ENCODE measurements at regions not wholly inside any gene's neighbourhood (a gene's known extent, or its start where the extent isn't known, plus 50 kb on each side); places are given as distances from the start of the nearest gene placed in this dataset.

GRCh38 chr2:41967476-41968181, 80.2 kb upstream of the PKDCC start:
- TF ChIP-seq CTCF (conservative IDR thresholded peaks at IDR 0.05) (no peak), EZH2 (IDR thresholded peaks at IDR 0.05; ENCODE audit: low read depth) (no peak)

Data from PC-9 (cell line).